GM15510 (cell line): ENCODE measurements at regions not wholly inside any gene's neighbourhood (a gene's known extent, or its start where the extent isn't known, plus 50 kb on each side); places are given as distances from the start of the nearest gene placed in this dataset.

Experiments
- POLR2A ChIP-seq: IDR thresholded peaks from 3 replicates; pipeline ENCODE4 v1.6.1; 2011; ENCODE audit warnings: borderline replicate concordance; ENCODE audit not compliant: insufficient read length; ENCODE audit errors: extremely low read depth

DNA sequence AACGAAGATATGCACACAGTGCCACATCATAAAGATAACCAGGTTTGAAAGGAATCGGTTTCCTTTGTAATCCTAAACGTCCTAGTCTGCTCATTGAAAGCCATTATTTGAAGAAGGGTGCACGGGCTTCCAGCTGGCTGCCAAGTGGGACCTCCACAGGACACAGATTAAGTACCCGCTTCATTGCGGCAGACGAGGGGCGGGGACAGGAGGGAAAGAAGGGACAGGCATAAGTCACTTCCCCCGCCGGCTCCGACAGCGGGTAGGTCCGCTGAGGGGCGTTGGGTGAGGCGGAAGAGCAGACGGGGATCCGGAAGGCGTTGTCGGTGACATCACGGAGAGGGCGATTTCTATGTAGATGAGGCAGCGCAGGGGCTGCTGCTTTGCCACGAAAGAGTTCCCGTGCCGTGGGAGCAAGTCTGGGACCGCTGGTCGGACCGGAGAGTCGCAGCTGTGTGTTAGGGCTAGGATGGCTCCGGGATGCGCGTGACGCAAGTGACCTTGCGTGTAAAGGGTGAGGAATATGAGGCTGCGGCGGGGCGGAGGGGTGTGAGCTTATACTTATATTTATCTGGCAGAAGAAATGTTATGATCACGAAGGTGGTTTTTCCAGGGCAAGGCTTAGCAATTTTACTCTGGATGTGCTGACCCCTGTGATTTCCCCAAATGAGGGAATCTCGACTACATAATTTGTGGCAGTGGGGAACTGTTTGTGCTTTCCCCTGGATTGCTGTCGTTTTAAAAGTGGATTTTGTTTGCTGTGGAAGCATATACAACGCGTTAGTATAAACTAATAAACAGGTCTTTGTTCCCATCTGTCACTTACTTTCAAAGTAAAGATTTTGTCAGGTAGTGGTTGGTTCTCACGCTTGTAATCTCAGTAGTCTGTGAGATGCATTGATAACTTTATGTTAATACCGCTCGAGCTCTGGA is 80.7 kb downstream of the PPIAL4G start:
- TF ChIP-seq POLR2A: peak; percentile 75

DNA sequence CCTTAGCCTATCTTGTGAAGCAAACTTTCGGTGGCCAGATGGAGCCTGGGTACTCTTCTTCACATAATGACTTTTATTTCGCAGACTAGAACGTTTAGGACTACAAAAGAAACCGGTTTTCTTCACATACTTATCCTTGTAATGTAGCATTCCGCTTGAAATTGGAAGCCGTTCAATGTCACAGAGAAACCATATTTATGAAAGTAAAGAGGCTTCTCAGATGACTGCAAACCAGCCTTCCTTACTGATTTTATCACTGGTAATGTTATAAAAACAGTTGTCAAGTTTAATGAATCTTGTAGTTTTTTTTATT is 94.1 kb downstream of the PPIAL4G start:
- no peak for TF ChIP-seq POLR2A

DNA sequence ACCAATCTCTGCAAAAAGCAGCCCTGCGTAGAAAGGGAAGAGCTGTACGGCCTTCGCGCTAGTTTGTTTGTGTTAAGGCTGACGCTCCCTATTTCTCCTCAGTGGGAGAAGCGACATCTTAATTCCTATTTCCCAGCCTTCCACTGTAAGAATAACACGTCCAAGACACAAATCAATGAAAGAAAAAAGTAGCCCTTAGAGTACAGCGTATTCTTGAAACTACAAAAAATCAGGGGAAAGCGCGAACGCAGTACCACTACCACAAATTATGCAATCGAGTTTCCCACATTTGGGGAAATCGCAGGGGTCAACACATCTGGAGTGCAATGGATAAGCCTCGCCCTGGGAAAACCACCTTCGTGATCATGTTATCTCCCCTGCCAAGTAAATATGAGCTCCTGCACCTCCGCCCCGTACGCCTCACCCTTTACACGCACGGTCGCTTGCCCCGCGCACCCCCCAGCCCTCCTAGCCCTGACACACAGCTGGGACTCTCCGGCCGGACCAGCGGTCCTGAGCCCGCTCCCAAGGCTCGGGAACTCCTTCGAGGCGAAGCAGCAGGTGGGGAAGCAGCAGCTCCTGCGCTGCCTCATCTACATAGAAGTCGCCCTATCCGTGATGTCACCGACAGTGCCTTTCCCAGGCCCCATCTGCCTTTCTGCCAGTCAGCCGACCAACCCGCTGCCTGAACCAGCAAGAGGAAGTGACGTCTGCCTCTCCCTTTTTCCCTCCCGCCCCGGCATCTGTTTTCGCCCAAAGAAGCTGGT is 94.7 kb downstream of the PPIAL4G start:
- TF ChIP-seq POLR2A: peak; percentile 78

DNA sequence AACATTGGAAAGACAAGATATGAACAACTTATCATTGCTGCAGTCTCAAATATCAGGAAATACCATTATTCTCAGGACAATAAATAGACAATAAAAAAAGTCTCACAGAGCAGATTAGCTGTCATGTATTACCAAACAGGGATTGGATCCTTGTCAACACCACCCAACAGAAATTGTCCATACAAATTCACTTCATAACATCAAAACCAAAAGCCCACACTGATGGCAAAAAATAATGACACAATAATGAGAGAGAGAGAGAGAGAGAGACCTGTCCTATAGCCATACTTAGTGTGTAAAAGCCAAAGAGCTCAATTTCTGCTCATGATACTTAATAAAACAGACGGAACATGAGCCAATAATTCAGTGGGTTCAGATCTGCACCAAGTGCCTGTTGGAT is 96.5 kb downstream of the PPIAL4G start:
- no peak for TF ChIP-seq POLR2A

DNA sequence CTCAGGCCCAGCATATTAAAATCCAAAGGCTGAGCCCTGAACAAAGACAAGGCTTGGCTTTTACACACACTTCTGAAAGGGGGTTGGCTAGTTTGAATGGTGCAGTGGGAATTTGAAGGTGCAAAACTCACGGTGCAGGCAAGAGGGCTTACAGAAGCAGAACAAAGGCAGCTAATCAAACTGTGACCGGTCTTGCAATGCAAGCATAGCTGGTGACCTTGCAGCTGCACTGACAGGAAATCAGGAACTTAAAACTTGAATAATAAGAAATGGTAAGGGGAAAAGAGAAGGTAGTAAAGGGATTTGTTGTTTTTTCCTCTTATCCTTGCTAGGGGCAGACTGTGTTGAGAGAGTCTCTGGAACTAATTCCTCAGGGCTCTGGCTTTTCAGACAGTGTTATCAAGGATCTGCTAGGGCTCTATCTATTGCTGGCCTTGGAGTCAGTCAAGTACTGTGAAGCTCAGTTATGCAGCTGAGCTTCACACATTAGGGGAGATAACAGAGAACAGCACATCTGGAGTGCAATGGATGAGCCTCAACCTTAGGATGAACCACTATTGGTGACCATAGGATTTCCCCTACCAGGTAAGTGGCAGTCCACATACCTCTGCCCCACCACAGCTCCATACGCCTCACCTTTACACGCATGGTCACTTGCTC is 97.6 kb downstream of the PPIAL4G start:
- TF ChIP-seq POLR2A: no peak

DNA sequence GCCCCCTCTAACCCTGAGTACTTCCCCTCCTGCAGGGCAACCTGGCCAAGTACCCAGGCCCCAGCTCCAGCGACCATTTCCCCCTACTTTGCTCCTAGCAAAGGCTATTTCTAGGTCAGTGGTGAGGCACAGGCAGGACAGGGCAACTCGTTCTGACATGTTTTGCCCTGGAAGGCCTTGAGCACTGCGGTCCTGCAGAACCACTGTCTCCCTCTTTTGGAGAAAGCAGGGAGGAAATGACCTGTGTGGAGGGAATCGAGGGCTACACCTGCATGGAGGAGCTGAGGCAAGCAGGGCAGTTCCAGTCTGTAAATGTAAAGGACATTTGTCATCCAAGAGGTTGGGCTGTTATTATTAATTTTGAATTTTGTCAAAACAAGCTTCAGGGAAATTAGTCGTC is 99.1 kb downstream of the PPIAL4G start:
- no peak for TF ChIP-seq POLR2A

DNA sequence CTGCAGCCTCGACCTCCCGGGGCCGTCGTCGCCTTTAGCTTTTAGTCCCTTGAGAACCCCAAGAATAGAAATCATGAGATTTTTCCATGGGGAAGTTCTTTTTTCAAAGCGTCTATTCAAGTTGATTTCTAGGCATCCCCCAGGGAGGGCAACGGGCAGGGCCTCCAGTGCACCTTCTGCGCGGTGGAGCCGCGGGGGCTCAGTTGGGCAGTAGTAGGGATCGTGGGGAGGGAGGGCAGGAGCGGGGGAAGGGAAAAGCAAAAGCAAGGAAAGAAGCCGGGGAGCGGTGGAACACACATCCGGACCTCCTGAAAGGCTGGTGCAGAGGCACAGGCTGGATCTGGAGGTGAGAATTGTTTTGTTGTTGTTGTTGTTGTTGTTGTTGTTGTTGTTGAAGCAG is 103.4 kb downstream of the PPIAL4G start:
- TF ChIP-seq POLR2A: no peak

DNA sequence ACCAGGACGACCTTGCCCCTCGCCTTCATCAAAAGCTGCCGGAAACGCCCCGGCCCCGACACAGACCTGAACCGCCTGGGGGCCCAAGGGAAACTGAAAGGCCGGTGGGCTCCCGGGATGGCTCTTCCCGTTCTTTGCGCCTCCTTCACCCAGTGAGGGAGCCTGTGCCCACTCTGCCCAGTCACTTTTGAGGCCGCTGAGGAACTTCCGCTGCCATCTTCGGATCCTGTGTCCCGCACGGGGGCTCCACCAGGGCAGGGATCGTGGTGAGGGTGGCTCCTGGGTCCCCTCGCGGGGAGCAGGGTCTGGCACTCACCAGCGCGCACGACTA is 104.0 kb downstream of the PPIAL4G start:
- TF ChIP-seq POLR2A: no peak

DNA sequence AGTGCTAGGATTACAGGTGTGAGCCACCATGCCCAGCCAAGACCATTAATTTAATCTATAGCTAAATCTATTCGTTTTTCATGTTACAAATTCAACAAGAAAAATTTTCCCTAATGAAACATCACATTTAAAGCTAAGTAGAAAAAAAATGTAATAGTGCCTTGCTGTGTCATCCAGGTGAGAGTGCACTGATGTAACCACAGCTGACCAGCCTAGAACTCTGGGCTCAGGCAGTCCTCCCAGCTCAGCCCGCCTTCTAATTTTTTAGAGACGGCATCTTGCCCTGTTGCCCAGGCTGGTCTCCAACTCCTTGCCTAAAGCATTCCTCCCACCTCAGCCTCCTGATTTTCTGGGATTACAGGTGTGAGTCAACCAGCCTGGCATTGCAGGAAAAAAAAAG is 109.0 kb downstream of the PPIAL4G start:
- TF ChIP-seq POLR2A: no peak

DNA sequence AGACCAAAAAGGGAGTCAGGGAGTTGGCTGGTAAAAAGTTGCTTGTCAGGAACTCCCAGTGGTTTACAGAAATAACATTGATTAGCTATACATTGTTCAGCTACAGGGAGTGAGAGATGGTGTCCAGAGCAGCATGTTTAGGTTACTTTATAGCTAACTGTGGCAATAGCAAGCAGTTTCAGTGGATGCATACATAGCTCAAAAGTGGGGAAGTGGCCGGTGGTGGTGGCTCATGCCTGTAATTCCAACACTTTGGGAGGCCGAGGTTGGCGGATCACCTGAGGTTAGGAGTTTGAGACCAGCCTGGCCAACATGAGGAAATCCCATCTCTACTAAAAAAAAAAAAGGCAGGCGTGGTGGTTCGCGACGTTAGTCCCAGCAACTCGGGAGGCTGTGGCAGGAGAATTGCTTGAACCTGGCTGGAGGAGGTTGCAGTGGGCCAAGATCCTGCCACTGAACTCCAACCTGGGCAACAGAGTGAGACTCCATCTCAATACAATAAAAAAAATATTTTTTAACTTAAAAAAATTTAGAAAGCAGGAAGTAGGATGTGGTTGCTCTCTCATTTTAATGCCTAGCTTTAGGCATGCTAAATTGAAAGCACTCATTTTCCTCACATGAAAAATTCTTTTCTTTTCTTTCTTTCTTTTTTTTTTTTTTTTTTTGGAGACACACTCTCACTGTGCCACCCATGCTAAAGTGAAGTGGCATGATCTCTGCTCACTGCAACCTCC is 109.7 kb downstream of the PPIAL4G start:
- no peak for TF ChIP-seq POLR2A

DNA sequence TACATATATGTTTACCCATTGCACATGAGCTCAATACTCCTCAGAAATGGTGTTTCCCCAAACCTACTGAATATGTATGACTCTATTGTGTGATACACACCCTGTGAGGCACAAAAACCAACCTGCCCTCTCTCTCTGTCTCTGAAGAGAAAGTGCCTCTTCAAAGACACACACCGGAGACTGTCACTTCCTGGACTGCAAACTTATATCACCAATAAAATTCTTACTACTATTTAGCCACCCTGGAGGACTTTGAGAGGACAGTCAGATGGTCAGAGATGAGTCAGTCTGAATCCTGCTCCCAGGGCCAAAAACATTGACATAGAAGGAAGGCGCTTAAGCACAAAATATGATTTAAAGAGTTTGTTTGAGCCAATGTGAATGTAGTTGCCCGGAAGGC is 110.4 kb downstream of the PPIAL4G start:
- no peak for TF ChIP-seq POLR2A

DNA sequence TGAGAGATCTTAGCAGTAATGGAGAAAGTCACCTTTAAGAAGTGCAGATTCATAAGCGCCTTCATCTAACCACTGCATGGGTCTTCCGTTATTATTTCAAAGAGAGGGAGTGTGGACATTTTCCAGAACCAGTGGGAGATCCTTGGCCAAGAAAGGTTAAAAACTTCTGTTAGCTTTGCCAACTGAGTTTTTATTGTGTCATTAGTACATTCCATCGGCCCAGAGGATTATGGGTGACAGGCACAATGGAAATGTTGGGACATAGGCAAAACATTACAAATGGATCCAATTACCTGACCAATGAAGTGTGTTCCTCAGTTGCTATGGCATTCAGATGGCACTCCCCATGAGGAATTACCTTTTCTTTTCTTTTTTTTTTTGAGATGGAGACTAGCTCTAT is 115.5 kb downstream of the PPIAL4G start:
- TF ChIP-seq POLR2A: no peak

DNA sequence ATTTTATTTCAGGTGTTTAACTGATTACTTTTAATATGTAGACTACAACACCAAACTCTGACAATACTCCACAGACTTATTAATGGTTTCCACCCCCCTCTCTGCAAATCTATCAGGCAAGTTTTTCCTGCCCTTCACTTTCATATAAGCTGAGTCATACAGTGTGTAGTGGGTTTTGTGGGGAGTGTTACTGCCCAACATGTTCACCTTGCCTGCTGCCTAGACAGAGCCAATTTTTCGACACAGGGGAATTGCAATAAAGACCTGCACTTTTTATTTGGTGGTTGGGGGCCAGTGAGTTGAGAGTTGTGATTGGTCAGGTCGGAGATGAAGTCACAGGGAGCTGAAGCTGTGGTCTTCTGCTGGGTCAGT is 119.7 kb downstream of the PPIAL4G start:
- no peak for TF ChIP-seq POLR2A

DNA sequence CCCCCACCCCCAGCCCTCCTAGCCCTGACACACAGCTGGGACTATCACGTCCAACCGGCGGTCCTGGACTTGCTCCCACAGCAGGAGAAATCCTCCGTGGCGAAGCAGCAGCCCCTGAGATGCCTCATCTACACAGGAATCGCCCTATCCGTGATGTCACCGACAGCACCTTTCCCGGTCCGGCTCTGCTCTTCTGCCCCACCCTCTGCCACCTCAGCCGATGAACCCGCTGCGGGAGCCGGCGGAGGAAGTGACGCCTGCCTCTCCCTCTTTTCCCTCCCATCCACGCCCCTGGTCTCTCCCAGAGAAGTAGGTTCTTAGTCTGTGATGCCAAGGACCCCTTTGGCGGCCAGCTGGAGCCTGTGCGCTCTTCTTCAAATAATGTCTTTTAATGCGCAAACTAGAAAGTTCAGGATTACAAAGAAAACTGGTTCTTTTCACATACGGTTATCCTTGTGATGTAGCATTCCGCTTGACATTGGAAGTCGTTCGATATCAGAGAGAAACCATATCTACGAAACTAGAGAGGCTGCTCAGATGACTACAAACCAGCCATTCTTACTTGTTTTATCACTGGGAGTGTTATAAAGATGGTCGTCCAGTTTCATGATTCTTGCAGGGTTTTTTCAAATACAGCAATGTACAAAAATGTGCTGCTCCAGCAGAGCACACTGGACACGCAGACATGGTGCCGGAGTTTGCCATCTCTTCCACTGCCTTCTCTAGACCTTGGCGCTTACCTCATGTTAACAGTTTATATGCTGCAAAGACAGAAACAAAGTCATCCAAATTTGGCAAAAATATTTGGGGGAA is 120.3 kb downstream of the PPIAL4G start:
- TF ChIP-seq POLR2A: no peak
